Prostate gland (tissue), 2 donors: ENCODE measurements at regions not wholly inside any gene's neighbourhood (a gene's known extent, or its start where the extent isn't known, plus 50 kb on each side); places are given as distances from the start of the nearest gene placed in this dataset.

Source experiments
- DNase-seq: peaks from one replicate; pipeline ENCODE4 v3.0.0-alpha.2; 2019; ENCODE audit warnings: low spot score
- H3K27ac ChIP-seq, 2 donors: fragments of 200-600 bp; sonication (generic); 2 replicates each; pipeline ENCODE4 v1.5.1; 2017 to 2019
- H3K27me3 ChIP-seq: fragments of 200-600 bp; sonication (generic); replicated peaks from 2 replicates; pipeline ENCODE4 v1.5.1; 2019; ENCODE audit not compliant: insufficient read depth
- H3K36me3 ChIP-seq, 2 donors: fragments of 200-600 bp; sonication (generic); 1 replicate in 1 of 2; 2 replicates in 1 of 2; pipeline versions ENCODE4 v1.5.1 to v1.8.1; 2017 to 2019
- H3K4me1 ChIP-seq: fragments of 200-600 bp; sonication (generic); replicated peaks from 2 replicates; pipeline ENCODE4 v1.5.1; 2019
- H3K4me3 ChIP-seq, 2 donors: fragments of 200-600 bp; sonication (generic); 2 replicates each; pipeline ENCODE4 v1.5.1; 2017 to 2019
- H3K9me3 ChIP-seq: fragments of 200-600 bp; sonication (generic); 2 replicates; pipeline ENCODE4 v1.5.1; 2017
- CTCF ChIP-seq, 4 experiments: fragments of 200-600 bp in 2 of 4; fragments of 450-650 bp in 2 of 4; sonication (generic) in 2 of 4; IDR thresholded peaks; 1 replicate in 3 of 4; 2 replicates in 1 of 4; pipeline ENCODE4 v1.5.1; 2016 to 2019; ENCODE audit warnings: antibody characterized with exemption in 4 of 4, mild to moderate bottlenecking in 2 of 4, moderate library complexity in 2 of 4
- POLR2A ChIP-seq: fragments of 450-650 bp; IDR thresholded peaks from one replicate; pipeline ENCODE4 v1.6.1; 2016; ENCODE audit warnings: antibody characterized with exemption, mild to moderate bottlenecking
- POLR2AphosphoS5 ChIP-seq: sonication (generic); formaldehyde crosslinking; IDR thresholded peaks from one replicate; pipeline ENCODE4 v1.6.1; 2017; ENCODE audit warnings: antibody characterized with exemption
- WGBS: methylation state at CpG from one replicate; pipeline ENCODE4 v1.1.5; 2018; 5-methylcytosine and 5-hydroxymethylcytosine counted together
- intact Hi-C: fragments of 100-400 bp; cut with DNase I; formaldehyde crosslinking; loops from one replicate; pipeline ENCODE4 v1.14.2; 2022

GRCh38 chr4:141389649-141390048 is 169.0 kb downstream of the ZNF330 start:
- Histone ChIP-seq H3K9me3 (no peaks in the 10 kb centered on the region), H3K27ac (no peak overlapping the region), H3K4me1 (no peaks in the 10 kb centered on the region), H3K36me3 (no peaks in the 10 kb centered on the region), H3K27me3 (no peaks in the 10 kb centered on the region), H3K4me3 (no peak overlapping the region)
- intact Hi-C loops = no loop called here
- DNase-seq = no peak
- WGBS = 68% methylated on average over 1 of the region's 1 CpG
- TF ChIP-seq POLR2A (no peak), POLR2AphosphoS5 (no peak), CTCF (IDR thresholded peaks at IDR 0.05) (no peak)

GRCh38 chr4:141390571-141390970 is 169.9 kb downstream of the ZNF330 start:
- TF ChIP-seq POLR2AphosphoS5 (no peak), CTCF (IDR thresholded peaks at IDR 0.05) (no peak), POLR2A (no peak)
- H3K27me3 ChIP-seq = no peaks in the 10 kb centered on the region
- no peak for DNase-seq
- H3K36me3 ChIP-seq = no peaks in the 10 kb centered on the region
- H3K9me3 ChIP-seq = no peaks in the 10 kb centered on the region
- intact Hi-C loops = no loop called here
- WGBS = 74% methylated on average over 1 of the region's 1 CpG
- H3K4me1 ChIP-seq = no peaks in the 10 kb centered on the region
- no peak overlapping the region for H3K27ac ChIP-seq
- no peak overlapping the region for H3K4me3 ChIP-seq

GRCh38 chr4:141391293-141391692 is 170.6 kb downstream of the ZNF330 start:
- no peaks in the 10 kb centered on the region for H3K27me3 ChIP-seq
- H3K36me3 ChIP-seq = no peaks in the 10 kb centered on the region
- H3K4me1 ChIP-seq = no peaks in the 10 kb centered on the region
- TF ChIP-seq POLR2A (no peak), CTCF (IDR thresholded peaks at IDR 0.05) (no peak), POLR2AphosphoS5 (no peak)
- H3K27ac ChIP-seq = no peak overlapping the region
- no peak for DNase-seq
- intact Hi-C loops = no loop called here
- no peak overlapping the region for H3K4me3 ChIP-seq
- no peaks in the 10 kb centered on the region for H3K9me3 ChIP-seq

GRCh38 chr4:141391771-141392170 is 171.1 kb downstream of the ZNF330 start:
- intact Hi-C loops = no loop called here
- Histone ChIP-seq H3K27me3 (no peaks in the 10 kb centered on the region), H3K4me1 (no peaks in the 10 kb centered on the region), H3K9me3 (no peaks in the 10 kb centered on the region), H3K27ac (no peak overlapping the region), H3K36me3 (no peaks in the 10 kb centered on the region), H3K4me3 (no peak overlapping the region)
- DNase-seq = no peak
- no peak for TF ChIP-seq POLR2AphosphoS5
- no peak for TF ChIP-seq POLR2A
- 21% methylated on average over 3 of the region's 3 CpGs for WGBS

GRCh38 chr4:141395246-141395830 is 174.6 kb downstream of the ZNF330 start:
- Histone ChIP-seq H3K27ac (no peak overlapping the region), H3K27me3 (no peaks in the 10 kb centered on the region), H3K9me3 (no peaks in the 10 kb centered on the region), H3K4me1 (no peaks in the 10 kb centered on the region), H3K36me3 (no peaks in the 10 kb centered on the region), H3K4me3 (no peak overlapping the region)
- no peak for DNase-seq
- 84% methylated on average over 1 of the region's 1 CpG for WGBS
- intact Hi-C loops = no loop called here
- TF ChIP-seq POLR2A (no peak), CTCF (IDR thresholded peaks at IDR 0.05) (no peak), POLR2AphosphoS5 (no peak)
